Activated CD8-positive, alpha-beta memory T cell treated with anti-CD3 and anti-CD28 coated beads, Interleukin-2, amount 50 U/mL, for 1 hour (primary cell): ENCODE measurements at regions not wholly inside any gene's neighbourhood (a gene's known extent, or its start where the extent isn't known, plus 50 kb on each side); places are given as distances from the start of the nearest gene placed in this dataset.
"Not testable (repeated sequence)": the region's sequence is repeated elsewhere in the genome, so short reads cannot be mapped to it uniquely, and the experiment has no call there.

Experiments
- DNase-seq: peaks from one replicate; pipeline ENCODE4 v3.0.0-alpha.2; 2020; ENCODE audit errors: extremely low read depth

DNA sequence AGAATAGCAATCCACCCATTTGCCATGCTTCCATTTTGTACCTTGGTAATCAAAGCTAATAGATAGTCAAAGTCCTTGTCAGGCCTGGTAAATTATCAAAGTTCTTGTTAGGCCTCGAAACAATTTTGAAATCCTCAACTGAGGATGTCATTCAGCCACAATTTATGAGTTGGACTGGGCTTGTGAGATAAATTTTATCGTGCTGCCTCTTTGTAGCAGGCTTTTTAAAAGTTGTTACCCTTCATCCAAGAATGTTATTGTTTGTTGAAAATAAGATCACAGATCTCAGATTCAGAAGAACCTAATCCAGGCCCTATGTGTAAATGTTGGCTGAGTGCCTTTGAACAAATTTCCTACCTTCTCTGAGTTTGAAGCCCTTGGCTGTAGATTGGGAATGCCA lies 143.3 kb upstream of the PROK2 start:
- DNase-seq = no peak

DNA sequence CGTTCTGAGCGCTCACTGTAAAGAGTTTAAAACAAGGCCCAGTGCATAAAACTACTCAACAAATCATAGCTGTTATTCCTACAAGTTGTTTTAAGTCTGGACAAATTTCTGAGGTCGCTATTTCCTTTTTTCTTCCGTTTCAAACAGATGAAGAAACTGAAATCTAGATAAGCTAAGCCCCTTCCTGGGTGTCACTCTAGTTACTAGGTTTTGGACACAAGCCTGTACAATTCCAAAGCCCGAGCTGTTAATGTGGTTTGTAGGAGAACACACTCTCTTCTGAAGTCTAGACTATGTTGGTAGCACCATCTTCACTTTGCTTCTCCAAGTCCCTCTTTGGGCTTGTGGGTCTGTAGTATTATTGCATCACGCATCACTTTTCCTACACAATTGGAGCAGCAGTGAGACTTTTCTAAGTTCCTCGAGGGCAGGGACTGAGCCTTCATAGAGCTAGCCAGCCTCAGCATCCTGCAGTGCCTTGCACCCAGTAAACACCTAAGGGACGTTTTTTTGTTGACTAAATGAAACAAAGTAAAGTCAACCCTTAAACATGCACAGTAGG lies 142.6 kb upstream of the PROK2 start:
- no peak for DNase-seq

DNA sequence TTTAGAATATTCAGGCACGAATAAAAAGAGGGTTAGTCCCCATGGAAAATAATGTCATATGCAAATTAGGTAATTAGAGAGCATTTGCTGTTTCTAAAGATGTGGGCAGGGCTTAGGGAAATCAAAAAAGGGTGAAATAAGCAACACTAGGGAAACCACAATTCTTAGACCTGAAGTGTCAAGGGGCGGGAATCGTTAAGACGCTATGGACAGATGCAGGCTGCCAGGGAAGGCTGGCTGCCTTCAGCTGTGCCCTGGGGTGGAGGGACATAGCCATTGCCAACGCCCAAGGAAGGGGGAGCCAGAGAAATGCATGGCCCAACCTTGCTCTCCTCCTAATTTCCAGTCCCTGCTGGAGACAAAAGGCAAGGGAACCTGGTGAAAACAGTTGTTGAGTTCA lies 141.7 kb upstream of the PROK2 start:
- DNase-seq = no peak

DNA sequence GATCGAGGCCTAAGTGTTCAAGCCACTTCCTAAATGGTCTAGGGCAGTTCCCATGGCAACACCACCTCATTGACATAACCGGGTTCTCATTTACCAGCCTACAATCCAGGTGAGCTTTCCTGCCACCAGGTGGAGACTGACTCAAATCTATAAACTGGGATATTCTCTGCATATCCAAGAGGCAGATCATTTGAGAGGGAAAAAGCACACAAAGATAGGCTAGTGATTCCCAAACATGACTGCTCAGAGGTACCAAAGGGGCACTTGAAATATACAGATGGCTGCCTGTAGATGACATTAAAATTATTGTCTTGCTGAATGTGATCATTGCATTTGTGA lies 141.3 kb upstream of the PROK2 start:
- DNase-seq = no peak

DNA sequence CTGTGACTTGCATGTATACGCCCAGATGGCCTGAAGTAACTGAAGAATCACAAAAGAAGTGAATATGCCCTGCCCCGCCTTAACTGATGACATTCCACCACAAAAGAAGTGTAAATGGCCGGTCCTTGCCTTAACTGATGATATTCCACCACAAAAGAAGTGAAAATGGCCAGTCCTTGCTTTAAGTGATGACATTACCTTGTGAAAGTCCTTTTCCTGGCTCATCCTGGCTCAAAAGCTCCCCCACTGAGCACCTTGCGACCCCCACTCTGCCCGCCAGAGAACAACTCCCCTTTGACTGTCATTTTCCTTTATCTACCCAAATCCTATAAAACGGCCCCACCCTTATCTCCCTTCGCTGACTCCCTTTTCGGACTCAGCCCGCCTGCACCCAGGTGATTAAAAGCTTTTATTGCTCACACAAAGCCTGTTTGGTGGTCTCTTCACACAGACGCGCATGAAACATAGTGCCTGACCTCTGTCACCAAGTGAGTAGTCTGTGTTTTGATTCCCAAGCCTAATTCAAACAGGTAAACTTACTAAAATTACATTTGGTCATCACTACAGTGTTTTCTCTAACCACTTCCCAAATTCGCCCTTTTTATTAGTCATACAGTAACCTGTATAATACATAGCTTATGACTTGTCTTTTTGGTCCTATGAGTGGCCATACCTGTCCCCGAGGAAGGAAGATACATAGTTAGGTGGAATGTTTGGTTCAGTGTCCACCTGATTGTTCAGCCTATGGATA lies 140.7 kb upstream of the PROK2 start:
- not testable (repeated sequence) for DNase-seq

DNA sequence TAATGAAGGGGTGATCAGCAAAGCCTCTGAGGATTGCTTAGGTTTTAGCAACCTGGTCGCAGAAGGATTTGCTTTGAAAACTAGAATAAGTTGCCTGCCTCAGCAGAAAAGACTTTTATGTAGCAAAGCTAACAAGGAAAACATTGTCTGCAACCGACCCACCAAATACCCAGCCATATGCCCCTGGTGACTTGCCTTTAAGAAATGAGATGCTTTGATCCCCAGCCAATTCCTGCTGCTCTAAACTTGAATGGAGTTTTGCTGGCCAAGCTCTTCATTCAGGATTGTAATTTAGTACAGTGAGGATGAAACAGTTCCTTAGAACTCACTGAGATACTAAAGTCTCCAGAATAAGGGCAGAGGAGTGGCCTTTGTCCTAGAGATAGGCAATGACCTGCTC lies 139.8 kb upstream of the PROK2 start:
- DNase-seq = no peak

DNA sequence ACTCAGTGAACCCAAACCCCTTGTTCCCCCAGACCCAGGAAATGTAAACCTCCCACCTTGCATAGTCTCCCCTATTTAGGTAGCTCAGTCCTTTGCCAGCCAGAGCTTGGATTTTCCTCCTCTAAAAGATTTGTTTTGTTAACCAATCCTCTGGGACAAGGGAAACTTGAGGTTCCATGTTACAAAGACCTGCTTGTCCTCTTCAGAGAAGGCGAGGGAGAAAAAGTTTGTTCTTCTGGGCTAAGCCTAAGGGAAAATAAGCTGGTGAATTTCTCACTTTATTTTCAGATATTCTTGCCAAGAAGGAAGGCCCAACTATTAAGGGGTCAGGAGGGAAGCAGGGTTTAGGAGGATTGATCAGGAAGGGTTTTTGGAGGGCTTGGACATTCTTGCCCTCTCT lies 136.1 kb upstream of the PROK2 start:
- no peak for DNase-seq

DNA sequence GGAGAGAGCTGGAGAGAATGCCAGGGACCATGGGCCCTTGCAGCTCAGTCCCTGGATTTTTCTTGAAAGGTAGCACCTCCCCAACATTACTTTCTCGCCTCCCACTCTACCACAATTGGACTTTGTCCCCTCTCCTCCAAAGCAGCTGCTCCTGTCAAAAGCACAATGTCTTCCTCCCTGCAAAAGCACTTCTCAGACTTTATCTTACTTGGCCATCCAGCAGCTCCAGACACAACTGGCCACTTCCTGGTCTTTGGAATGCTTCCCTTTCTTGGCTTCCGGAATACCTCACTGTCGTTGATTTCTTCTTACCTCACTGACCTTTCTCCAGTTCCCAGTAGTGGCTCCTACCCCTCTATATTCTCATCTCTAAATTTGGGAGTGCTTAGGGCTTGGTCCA lies 134.6 kb upstream of the PROK2 start:
- no peak for DNase-seq

DNA sequence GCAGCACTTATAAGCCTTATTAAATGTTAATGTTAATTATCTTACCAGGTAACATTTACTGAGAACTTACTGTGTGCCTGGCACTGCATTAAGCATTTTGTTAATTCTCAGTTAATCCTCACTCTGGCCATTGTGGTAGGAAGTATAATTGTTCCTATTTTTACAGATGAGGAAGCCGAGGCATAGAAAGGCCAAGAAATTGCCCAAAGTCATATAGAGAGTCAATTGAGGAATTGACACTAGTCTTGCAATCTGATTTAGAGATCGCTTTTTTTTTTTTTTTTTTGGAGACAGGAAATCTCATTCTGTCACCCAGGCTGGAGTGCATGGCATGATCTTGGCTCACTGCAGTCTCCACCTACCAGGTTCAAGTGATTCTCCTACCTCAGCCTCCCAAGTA lies 132.6 kb upstream of the PROK2 start:
- no peak for DNase-seq

DNA sequence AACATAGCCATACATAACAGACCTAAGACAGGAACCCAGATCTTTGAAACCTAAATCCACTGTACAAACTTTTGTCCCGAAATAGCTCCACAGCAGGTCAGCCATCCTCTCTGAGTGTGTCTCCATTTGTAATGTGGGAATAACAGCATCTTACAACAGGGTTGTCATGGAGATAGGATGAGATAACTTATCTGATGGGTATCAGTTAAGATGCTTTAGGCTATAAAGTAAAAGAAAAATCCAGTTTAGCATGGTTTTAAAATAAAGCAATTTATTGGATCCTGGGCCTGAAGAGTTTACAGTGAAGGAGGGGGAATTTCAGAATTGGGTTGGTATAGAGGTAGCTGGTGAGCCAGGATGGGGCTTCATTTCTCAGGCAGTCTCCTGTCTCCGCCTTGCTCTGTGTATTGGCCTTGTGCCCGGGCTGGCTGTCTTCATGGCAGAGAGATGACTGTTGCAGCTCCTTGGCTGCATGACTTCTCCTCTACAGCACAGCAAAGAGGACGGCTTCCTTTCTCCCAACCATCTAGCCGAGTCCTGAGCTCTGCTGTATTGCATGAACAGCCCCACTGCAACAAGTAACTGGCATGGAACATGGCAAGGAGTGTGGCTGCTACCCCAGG lies 131.9 kb upstream of the PROK2 start:
- DNase-seq = no peak

DNA sequence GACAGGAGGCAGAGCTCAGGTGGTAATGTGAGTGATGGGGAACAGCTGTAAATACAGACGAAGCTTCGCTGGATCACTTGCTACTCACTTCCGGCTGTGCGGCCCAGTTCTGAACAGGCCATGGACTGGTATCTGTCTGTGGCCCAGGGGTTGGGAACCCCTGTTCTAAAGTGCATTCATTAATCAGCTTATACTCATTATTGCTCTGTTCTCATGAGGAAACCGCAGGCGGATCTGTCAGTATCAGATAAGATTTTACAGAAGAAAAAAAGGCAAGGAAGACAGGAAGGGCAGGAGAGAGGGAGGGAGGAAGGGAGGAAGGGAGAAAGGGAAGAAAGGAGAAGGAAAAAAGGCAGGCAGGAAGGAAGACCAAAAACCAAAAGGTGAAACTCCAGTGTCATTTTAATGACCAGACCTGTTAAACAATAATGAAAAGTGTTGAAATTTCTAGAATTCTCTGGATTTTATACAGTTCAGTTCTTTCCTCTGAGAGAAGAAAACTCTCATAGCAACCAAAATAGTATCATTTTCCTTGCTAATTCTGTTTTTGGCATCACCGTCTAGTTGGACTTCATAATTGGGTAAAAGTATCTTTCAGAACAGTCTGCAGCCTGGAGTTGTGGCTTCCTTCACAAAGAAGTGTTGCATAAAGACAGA lies 128.0 kb upstream of the PROK2 start:
- DNase-seq = no peak

DNA sequence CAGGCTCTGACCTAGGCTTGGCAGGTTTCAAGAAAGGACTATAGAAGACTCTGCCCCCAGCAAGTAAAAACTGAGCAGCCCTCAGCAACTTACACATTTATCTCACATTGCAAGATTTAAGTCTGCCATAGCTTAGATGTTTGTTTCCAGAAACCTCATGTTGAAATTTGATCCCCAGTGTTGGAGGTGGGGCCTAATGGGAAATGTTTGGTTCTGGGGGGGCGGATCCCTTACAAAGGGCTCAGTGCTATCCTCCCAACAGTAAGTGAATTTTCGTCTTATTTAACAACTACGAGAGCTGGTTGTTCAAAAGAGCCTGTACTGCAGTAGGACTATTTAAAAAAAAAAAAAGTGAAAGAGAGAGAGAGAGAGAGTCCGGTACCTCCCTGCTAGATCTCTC lies 125.2 kb upstream of the PROK2 start:
- DNase-seq = no peak

DNA sequence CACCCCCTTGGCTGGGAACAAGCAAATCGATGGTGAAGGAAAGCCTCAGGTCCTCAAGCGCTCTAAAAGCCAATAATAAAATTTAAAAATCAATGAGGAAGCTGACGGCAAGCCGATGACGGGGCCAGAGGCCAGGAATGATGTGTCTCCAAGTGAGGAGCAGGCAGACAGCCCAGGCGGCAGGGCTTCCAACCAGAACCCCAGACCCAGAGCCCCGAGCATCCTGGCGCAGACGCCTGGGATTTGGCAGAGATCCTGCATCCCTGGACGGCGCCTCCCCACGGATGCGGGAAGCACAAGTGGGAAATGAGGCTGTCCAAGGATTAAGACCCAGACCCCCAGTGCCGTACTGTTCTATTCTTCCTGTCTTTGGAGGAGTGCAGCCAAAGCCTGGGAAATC lies 123.0 kb upstream of the PROK2 start:
- DNase-seq = no peak

DNA sequence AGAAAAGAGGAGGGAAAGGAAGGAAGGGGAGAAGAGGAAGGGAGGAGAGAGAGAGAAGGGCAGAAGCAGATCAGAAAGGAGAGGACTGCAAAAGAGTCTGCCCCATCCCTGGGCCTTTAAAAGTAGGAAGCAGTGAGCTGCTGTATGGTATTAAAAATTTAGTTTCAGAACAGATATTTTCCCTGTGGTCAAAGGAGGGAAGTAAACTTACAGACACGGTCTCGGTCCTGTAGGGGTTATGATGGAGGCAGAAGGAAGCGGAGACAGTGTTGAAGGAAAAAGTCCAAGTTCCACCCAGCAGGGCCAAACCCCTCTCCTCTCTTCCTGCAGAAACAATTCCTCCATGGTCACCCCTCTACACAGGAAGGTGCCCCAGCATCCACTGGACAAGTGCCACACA lies 122.0 kb upstream of the PROK2 start:
- no peak for DNase-seq

DNA sequence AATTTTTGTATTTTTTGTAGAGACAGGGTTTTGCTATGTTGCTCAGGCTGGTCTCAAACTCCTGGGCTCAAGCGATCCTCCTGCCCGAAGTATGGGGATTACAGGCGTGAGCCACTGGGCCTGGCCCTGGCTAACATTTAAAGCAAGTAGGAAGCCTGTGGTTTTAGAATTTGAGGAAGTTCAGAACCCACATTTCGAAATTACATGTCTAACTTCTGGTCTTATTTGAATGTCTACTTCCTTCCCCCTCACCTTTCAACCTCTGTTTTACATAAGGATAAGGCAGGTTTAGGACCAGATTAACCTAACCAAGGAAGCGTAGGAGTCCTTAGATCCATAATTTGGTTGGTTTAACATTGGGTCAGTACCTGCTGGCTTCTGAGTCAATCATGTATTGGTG lies 120.5 kb upstream of the PROK2 start:
- no peak for DNase-seq

DNA sequence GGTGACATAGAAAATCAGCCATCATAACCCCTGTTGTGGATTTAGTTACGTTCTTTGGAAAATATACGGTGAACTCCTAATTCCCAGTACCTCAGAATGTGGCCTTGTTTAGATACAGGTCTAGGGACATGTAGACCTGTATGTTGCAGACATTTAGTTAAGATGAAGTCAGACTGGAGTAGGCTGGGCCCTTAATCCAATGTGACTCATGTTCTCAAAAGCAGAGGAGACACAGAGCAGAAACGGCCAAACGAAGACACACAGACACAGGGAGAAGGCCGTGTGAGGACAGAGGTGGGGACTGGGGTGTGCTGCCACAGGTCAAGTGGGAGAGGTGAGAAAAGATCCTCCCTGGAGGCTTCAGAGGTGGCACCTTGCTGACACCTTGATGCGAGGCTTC lies 119.0 kb upstream of the PROK2 start:
- DNase-seq = no peak

DNA sequence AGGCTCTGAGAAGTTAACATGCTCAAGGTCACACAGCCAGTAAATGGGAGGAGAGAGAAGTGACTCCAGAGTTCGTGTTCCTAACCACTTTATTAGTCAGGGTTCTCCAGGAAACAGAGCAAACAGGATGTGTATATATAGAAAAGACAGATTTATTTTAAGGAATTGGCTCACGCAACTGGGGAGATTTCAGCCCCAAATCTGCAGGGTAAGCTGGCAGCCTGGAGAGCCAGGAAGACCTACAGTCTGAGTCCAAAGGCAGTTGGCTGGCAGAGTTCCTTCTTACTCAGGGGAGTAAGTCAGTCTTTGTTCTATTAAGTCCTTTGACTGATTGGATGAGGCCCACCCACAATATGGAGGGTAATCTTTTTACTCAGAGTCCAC lies 118.2 kb upstream of the PROK2 start:
- no peak for DNase-seq

DNA sequence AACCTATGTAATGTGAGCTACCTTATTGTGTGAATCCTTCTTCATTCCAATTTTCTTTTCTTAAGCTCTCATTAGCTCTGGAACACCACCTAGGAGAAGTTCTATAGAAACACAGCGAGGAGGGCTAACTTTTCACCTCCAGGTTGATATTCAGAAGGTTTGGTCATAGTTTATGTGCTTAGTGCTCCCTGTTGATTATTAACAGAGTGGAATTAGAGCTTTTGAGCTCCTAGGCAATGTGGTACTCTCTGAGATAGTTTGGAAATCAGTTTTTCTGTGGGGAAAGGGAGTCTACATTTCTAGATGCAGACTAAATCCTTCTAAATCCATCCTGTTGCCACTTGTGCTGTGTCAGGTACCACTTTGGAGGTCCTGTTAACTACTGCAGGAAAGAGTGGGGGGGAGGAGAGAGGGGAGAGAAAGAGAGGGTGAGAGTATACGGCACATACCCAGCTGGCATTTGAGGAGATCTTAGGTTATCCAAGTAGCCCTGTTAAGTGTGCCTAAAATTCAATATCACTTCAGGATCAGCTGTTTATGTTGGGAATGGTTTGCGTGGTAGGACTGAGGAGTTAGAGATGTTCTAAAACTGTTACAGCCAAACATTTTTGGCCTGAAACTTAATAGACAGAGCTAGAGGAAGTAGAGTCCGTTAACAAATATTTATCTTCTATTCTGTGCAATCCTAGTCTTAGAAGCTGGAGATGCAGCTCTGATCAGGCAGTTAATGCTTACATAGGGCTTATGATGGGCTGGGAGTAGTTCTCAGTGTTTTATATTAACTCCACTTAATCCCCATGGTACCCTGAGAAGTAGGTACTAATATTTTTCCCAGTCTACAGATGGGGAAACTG lies 117.5 kb upstream of the PROK2 start:
- no peak for DNase-seq

DNA sequence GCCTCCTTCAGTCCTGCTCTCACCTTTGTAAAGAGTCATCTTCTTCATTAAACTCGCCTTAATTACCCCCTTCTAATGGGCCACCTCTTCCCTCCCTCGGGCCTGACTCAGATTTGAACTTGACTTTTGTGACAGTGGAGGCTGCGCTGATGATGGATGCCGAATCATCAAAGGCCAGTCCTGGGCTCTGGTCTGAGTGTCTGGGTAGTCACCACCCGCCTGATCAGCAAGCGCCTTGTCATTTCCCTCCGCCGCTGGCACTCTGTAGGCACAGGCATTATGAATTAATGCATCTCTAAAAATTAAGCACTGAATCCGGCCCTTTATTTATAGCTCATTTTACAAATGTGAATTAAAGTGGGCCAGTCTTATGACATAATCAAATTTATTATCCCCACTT lies 116.7 kb upstream of the PROK2 start:
- no peak for DNase-seq

DNA sequence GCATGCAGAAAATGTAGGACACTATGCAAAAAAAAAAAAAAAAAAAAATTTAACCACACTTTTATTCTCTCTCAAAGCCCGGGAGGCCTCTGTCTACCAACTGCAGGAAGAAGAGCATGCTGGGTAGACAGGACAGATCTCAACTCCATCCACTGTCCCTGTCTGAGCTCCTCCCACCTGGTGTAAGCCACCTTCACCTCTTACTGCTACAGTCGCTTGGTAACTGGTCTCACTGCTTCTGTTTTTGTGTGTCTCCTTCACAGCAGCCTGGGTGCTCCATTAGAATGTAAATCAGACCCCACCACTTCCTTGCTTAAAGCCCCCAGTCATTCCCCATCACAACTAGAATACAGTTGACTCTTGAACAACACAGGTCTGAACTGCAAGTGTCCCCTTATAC lies 115.1 kb upstream of the PROK2 start:
- DNase-seq = no peak

DNA sequence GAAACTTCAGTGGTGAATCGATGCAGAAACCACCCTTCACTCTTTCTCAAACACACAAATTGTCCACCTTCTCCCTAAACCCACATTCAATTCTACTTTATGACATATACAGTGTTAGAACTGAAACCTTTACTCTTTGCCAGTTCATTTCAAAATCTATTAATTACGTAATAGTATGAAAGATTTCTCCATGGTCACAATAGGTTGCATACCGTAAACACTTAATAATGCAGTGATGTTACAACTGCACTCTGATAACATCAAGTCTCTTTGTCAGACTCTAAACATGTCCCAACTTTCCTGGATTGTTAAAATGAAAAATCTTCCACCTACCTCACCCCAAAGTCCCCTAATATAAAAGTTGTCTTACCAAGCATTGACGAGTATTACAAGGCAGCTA lies 111.8 kb upstream of the PROK2 start:
- DNase-seq = no peak
